KMS-11 (cell line): ENCODE measurements at regions not wholly inside any gene's neighbourhood (a gene's known extent, or its start where the extent isn't known, plus 50 kb on each side); places are given as distances from the start of the nearest gene placed in this dataset.

Source experiments
- H2AFZ ChIP-seq: fragments of 200-600 bp; sonication (generic); 2 replicates; pipeline ENCODE4 v1.6.1; 2016; ENCODE audit warnings: antibody characterized with exemption, mixed run types, low read depth
- H3K27ac ChIP-seq: fragments of 200-600 bp; sonication (generic); 2 replicates; pipeline ENCODE4 v1.6.1; 2016; ENCODE audit warnings: mild to moderate bottlenecking, mixed run types
- H3K27me3 ChIP-seq: fragments of 200-600 bp; sonication (generic); 2 replicates; pipeline ENCODE4 v1.6.1; 2017; ENCODE audit warnings: mild to moderate bottlenecking, low read depth, mixed run types, moderate library complexity; ENCODE audit not compliant: insufficient read depth
- H3K36me3 ChIP-seq: fragments of 200-600 bp; sonication (generic); 2 replicates; pipeline ENCODE4 v1.6.1; 2017; ENCODE audit warnings: mild to moderate bottlenecking, mixed run types; ENCODE audit not compliant: insufficient read depth
- H3K4me1 ChIP-seq: fragments of 200-600 bp; sonication (generic); 2 replicates; pipeline ENCODE4 v1.6.1; 2016; ENCODE audit warnings: mild to moderate bottlenecking, low read depth, mixed run types; ENCODE audit not compliant: poor library complexity, severe bottlenecking
- H3K4me2 ChIP-seq: fragments of 200-600 bp; sonication (generic); 2 replicates; pipeline ENCODE4 v1.7.0; 2016; ENCODE audit warnings: mild to moderate bottlenecking, mixed run types
- H3K4me3 ChIP-seq: fragments of 200-600 bp; sonication (generic); IDR thresholded peaks from 2 replicates; pipeline ENCODE4 v1.6.1; 2017; ENCODE audit warnings: low read depth, low read length, mixed read lengths; ENCODE audit not compliant: insufficient read depth
- H3K79me2 ChIP-seq: fragments of 200-600 bp; sonication (generic); 2 replicates; pipeline ENCODE4 v1.6.1; 2016; ENCODE audit warnings: low read depth, mixed run types; ENCODE audit not compliant: insufficient read depth
- H3K9ac ChIP-seq: fragments of 200-600 bp; sonication (generic); 2 replicates; pipeline ENCODE4 v1.6.1; 2016; ENCODE audit warnings: mild to moderate bottlenecking, mixed run types
- H4K20me1 ChIP-seq: fragments of 200-600 bp; sonication (generic); 2 replicates; pipeline ENCODE4 v1.6.1; 2016; ENCODE audit warnings: mild to moderate bottlenecking, mixed run types; ENCODE audit not compliant: insufficient read depth
- TF ChIP-seq, protein P1 (sequence below): fragments of 200-600 bp; sonication (generic); conservative IDR thresholded peaks from 2 replicates; pipeline ENCODE4 v1.6.1; 2017; ENCODE audit warnings: low read depth, mild to moderate bottlenecking, antibody characterized with exemption, low read length, moderate library complexity, mixed read lengths

- no peaks in the 10 kb centered on the region for H4K20me1 ChIP-seq
- no peak overlapping the region for H3K4me2 ChIP-seq
- TF ChIP-seq, protein P1, sequence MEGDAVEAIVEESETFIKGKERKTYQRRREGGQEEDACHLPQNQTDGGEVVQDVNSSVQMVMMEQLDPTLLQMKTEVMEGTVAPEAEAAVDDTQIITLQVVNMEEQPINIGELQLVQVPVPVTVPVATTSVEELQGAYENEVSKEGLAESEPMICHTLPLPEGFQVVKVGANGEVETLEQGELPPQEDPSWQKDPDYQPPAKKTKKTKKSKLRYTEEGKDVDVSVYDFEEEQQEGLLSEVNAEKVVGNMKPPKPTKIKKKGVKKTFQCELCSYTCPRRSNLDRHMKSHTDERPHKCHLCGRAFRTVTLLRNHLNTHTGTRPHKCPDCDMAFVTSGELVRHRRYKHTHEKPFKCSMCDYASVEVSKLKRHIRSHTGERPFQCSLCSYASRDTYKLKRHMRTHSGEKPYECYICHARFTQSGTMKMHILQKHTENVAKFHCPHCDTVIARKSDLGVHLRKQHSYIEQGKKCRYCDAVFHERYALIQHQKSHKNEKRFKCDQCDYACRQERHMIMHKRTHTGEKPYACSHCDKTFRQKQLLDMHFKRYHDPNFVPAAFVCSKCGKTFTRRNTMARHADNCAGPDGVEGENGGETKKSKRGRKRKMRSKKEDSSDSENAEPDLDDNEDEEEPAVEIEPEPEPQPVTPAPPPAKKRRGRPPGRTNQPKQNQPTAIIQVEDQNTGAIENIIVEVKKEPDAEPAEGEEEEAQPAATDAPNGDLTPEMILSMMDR, result no peak
- no peak overlapping the region for H3K9ac ChIP-seq
- no peaks in the 10 kb centered on the region for H3K36me3 ChIP-seq
- H2AFZ ChIP-seq, result no peak overlapping the region
- H3K4me1 ChIP-seq, result no peaks in the 10 kb centered on the region
- H3K27me3 ChIP-seq, result no peaks in the 10 kb centered on the region
- H3K4me3 ChIP-seq, result no peak overlapping the region
- no peaks in the 10 kb centered on the region for H3K79me2 ChIP-seq
- H3K27ac ChIP-seq, result no peak overlapping the region
Observed at GRCh38 chr11:34744511-34744910, 123.6 kb downstream of the EHF start.

DNA sequence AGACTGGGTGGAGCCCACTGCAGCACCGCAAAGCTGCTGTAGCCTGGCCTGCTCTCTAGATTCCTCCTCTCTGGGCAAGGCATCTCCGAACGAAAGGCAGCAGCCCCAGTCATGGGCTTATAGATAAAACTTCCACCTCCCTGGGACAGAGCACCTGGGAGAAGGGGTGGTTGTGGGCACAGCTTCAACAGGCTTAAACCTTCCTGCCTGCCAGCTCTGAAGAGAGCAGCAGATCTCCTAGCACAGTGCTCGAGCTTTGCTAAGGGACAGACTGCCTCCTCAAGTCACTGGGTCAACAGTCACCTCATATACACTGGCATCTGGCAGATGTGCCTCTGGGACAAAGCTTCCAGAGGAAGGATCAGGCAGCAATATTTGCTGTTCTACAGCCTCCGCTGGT, 117.3 kb downstream of the EHF start:
- no peak overlapping the region for H3K9ac ChIP-seq
- no peak overlapping the region for H3K27ac ChIP-seq
- TF ChIP-seq, protein P1, result no peak

GRCh38 chr11:34732831-34733230, 111.9 kb downstream of the EHF start:
- no peaks in the 10 kb centered on the region for H3K79me2 ChIP-seq
- no peaks in the 10 kb centered on the region for H4K20me1 ChIP-seq
- H3K4me2 ChIP-seq, result no peak overlapping the region
- H3K4me1 ChIP-seq, result no peaks in the 10 kb centered on the region
- H3K27me3 ChIP-seq, result no peaks in the 10 kb centered on the region
- TF ChIP-seq, protein P1, result no peak
- H3K27ac ChIP-seq, result no peak overlapping the region
- H3K9ac ChIP-seq, result no peak overlapping the region
- H2AFZ ChIP-seq, result no peak overlapping the region
- no peak overlapping the region for H3K4me3 ChIP-seq
- H3K36me3 ChIP-seq, result no peaks in the 10 kb centered on the region

More for the DNA sequence above, 117.3 kb downstream of the EHF start:
- Histone ChIP-seq H3K36me3 (no peaks in the 10 kb centered on the region), H2AFZ (no peak overlapping the region), H3K27me3 (no peaks in the 10 kb centered on the region), H3K4me2 (no peak overlapping the region), H3K79me2 (no peaks in the 10 kb centered on the region), H4K20me1 (no peaks in the 10 kb centered on the region), H3K4me1 (no peaks in the 10 kb centered on the region), H3K4me3 (no peak overlapping the region)

DNA sequence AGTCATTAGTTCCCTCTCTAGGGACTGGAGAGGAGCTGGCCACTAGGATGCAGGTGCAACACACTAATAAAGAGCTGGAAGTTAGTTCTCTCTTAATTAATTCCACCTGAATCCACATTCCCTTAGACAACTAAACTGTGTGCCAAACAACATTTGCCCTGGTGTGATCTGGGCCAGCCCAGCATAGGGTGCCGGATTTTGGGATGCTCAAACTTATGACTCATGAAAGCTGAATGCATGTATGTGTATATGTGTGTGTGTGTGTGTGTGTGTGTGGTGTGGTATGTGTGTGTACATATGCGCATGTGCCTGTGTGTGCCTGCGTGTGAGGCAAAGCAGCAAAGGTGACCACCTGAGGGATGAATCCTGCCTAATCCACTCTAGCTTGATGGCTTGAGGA, 110.7 kb downstream of the EHF start:
- no peak overlapping the region for H3K9ac ChIP-seq
- no peak overlapping the region for H3K27ac ChIP-seq
- no peaks in the 10 kb centered on the region for H3K27me3 ChIP-seq
- no peak overlapping the region for H3K4me3 ChIP-seq
- no peak overlapping the region for H2AFZ ChIP-seq
- H3K79me2 ChIP-seq, result no peaks in the 10 kb centered on the region
- no peaks in the 10 kb centered on the region for H3K36me3 ChIP-seq
- H4K20me1 ChIP-seq, result no peaks in the 10 kb centered on the region
- no peak overlapping the region for H3K4me2 ChIP-seq
- TF ChIP-seq, protein P1, result no peak
- H3K4me1 ChIP-seq, result no peaks in the 10 kb centered on the region
